GM12878 (cell line): ENCODE measurements at regions not wholly inside any gene's neighbourhood (a gene's known extent, or its start where the extent isn't known, plus 50 kb on each side); places are given as distances from the start of the nearest gene placed in this dataset.

Experiments
- ATAC-seq: fragments of 200-7000 bp; cut with Tn5 transposase; 3 replicates; pipeline ENCODE4 v1.9.1; 2020; ENCODE audit warnings: mild to moderate bottlenecking, moderate library complexity
- BruUV-seq: library from RNA; stranded (reverse); fragments of 400-500 nt; replicated peaks from 2 replicates; lab custom pipeline; 2021; lab: Mats Ljungman, UMichigan
- CTCF ChIA-PET: fragments of 300-600 bp; sonication (Branson Sonifier 250); formaldehyde crosslinking; extraction: SDS; loops from one replicate; lab custom pipeline; 2021; ENCODE audit warnings: inconsistent platforms; lab: Yijun Ruan, JAX
- POLR2A ChIA-PET: fragments of 350-600 bp; formaldehyde crosslinking; extraction: SDS; loops from one replicate; lab custom pipeline; 2021; ENCODE audit warnings: inconsistent platforms; lab: Charles Lee
- RAD21 ChIA-PET: fragments of 300-600 bp; sonication (Branson Sonifier 250); formaldehyde crosslinking; loops from one replicate; lab custom pipeline; 2023; ENCODE audit warnings: antibody characterized with exemption; ENCODE audit not compliant: unreplicated experiment; lab: Charles Lee
- SMC1A ChIA-PET: fragments of 300-600 bp; sonication (Branson Sonifier 250); formaldehyde crosslinking; loops from one replicate; lab custom pipeline; 2023; ENCODE audit not compliant: unreplicated experiment, uncharacterized antibody; lab: Charles Lee
- DNase-seq: peaks from one replicate; pipeline ENCODE4 v3.0.0-alpha.2; 2011; ENCODE audit warnings: low read depth, low spot score
- FAIRE-seq: peaks from 3 replicates; lab custom pipeline; 2011; peaks lifted over from hg19 to GRCh38; lab: Jason Lieb, UNC
- H2AFZ ChIP-seq: 2 replicates; pipeline ENCODE4 v1.6.0; 2011; ENCODE audit warnings: low read depth, low read length, control low read depth; ENCODE audit not compliant: control insufficient read depth
- H3K27ac ChIP-seq: 2 replicates; pipeline ENCODE4 v1.5.1; 2011; ENCODE audit warnings: control low read depth; ENCODE audit not compliant: control insufficient read depth, insufficient read depth
- H3K27me3 ChIP-seq, 2 experiments: replicated peaks in 1 of 2; 2 replicates each; pipeline versions ENCODE4 v1.6.0 to v1.6.1; 2011; ENCODE audit warnings: low read length in 1 of 2; ENCODE audit not compliant: control insufficient read depth in 2 of 2, insufficient read depth in 2 of 2
- H3K36me3 ChIP-seq, 2 experiments: 2 replicates each; pipeline ENCODE4 v1.5.1; 2011; ENCODE audit warnings: low read length in 1 of 2; ENCODE audit not compliant: control insufficient read depth in 2 of 2, insufficient read depth in 2 of 2
- H3K4me1 ChIP-seq: 2 replicates; pipeline ENCODE4 v1.6.1; 2011; ENCODE audit warnings: mild to moderate bottlenecking, low read length, moderate library complexity, mixed read lengths; ENCODE audit not compliant: control insufficient read depth, insufficient read depth
- H3K4me2 ChIP-seq: 2 replicates; pipeline ENCODE4 v1.6.0; 2011; ENCODE audit warnings: control low read depth; ENCODE audit not compliant: control insufficient read depth, insufficient read depth
- H3K4me3 ChIP-seq: fragments of 200-600 bp; sonication (generic); 2 replicates; pipeline ENCODE4 v1.5.1; 2016
- H3K79me2 ChIP-seq: 2 replicates; pipeline ENCODE4 v1.6.0; 2011; ENCODE audit warnings: low read length; ENCODE audit not compliant: control insufficient read depth, insufficient read depth
- H3K9ac ChIP-seq: 2 replicates; pipeline ENCODE4 v1.8.0; 2011; ENCODE audit warnings: low read length, control low read depth, mixed read lengths; ENCODE audit not compliant: control insufficient read depth, insufficient read depth
- H3K9me3 ChIP-seq: replicated peaks from 3 replicates; pipeline ENCODE4 v1.5.1; 2011; ENCODE audit warnings: mild to moderate bottlenecking, low read length; ENCODE audit not compliant: control insufficient read depth, insufficient read depth
- H4K20me1 ChIP-seq: 2 replicates; pipeline ENCODE4 v1.6.0; 2011; ENCODE audit not compliant: control insufficient read depth, insufficient read depth
- FOS ChIP-seq: IDR thresholded peaks from 3 replicates; pipeline ENCODE4 v1.6.1; 2011; ENCODE audit warnings: borderline replicate concordance; ENCODE audit not compliant: insufficient read length; ENCODE audit errors: extremely low read depth
- HDGF ChIP-seq: fragments of 450-650 bp; IDR thresholded peaks from 2 replicates; pipeline ENCODE4 v1.6.1; 2016; ENCODE audit warnings: antibody characterized with exemption
- MTA3 ChIP-seq: IDR thresholded peaks from 2 replicates; pipeline ENCODE4 v1.6.1; 2012; ENCODE audit warnings: low read length, inconsistent platforms, borderline replicate concordance
- NR2C2 ChIP-seq: IDR thresholded peaks from 2 replicates; pipeline ENCODE4 v1.6.1; 2011; ENCODE audit warnings: borderline replicate concordance, low read depth; ENCODE audit not compliant: control insufficient read depth, insufficient read length
- PAX5 ChIP-seq: IDR thresholded peaks from 2 replicates; pipeline ENCODE4 v1.6.1; 2011; ENCODE audit warnings: low read depth, low read length, borderline replicate concordance
- RAD51 ChIP-seq: fragments of 450-650 bp; IDR thresholded peaks from 2 replicates; pipeline ENCODE4 v1.6.1; 2016; ENCODE audit warnings: moderate library complexity, mild to moderate bottlenecking, inconsistent platforms
- RB1 ChIP-seq: fragments of 450-650 bp; formaldehyde crosslinking; IDR thresholded peaks from 2 replicates; pipeline ENCODE4 v1.6.1; 2017; ENCODE audit warnings: mild to moderate bottlenecking, borderline replicate concordance
- RBBP5 ChIP-seq: fragments of 200-600 bp; sonication (generic); conservative IDR thresholded peaks from 2 replicates; pipeline ENCODE4 v1.6.1; 2016
- SMARCA5 ChIP-seq: fragments of 450-650 bp; IDR thresholded peaks from 2 replicates; pipeline ENCODE4 v1.6.1; 2017; ENCODE audit warnings: mild to moderate bottlenecking
- SREBF1 ChIP-seq: IDR thresholded peaks from 2 replicates; pipeline ENCODE4 v1.6.1; 2012; ENCODE audit warnings: mild to moderate bottlenecking, low read length
- STAT3 ChIP-seq: IDR thresholded peaks from 2 replicates; pipeline ENCODE4 v1.6.1; 2011; ENCODE audit warnings: low read depth, low read length, improper control_type of control experiment
- ZNF622 ChIP-seq: fragments of 450-650 bp; IDR thresholded peaks from 2 replicates; pipeline ENCODE4 v1.6.1; 2017; ENCODE audit warnings: mild to moderate bottlenecking, inconsistent platforms
- WGBS: methylation state at CpG from one replicate; pipeline ENCODE4 v1.1.6; 2016; ENCODE audit warnings: low lambda C conversion rate; ENCODE audit not compliant: insufficient replicate concordance, insufficient coverage; ENCODE audit errors: missing lambda C conversion rate; 5-methylcytosine and 5-hydroxymethylcytosine counted together
- in situ Hi-C: fragments of 300-500 bp; cut with MboI; formaldehyde crosslinking; loops from 9 replicates; pipeline ENCODE4 v1.14.3; 2018; ENCODE audit warnings: mixed read lengths
- intact Hi-C: fragments of 100-400 bp; cut with micrococcal nuclease; formaldehyde crosslinking; loops from one replicate; pipeline ENCODE4 v1.14.2; 2022; ENCODE audit not compliant: unreplicated experiment
- TF ChIP-seq, protein P1 (sequence below): fragments of 450-650 bp; IDR thresholded peaks from 2 replicates; pipeline ENCODE4 v1.6.1; 2016; ENCODE audit warnings: mild to moderate bottlenecking

DNA sequence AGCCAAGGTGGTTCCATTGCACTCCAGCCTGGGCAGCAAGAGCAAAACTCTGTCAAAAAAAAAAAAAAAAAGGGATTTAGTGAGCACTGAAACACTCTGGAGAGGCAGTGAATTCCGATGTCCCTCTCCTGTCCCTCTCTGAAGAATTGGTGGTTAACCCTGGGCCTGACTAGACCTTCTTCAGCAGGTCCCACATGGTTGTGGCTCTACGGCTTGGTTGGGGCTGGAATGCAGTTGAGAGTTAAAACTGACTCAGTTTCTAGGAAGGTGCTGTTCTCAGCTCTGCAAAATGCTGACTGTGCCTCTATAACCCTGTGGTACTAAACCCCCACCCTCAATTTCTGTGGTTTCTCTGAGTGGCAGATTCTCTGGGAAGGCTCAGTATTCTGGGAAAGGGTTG is 173.3 kb downstream of the SEC16B start:
- in situ Hi-C loops (no loop called here), intact Hi-C loops (no loop called here)
- Histone ChIP-seq H3K4me2 (no peak overlapping the region), H3K9ac (no peak overlapping the region), H3K9me3 (no peaks in the 10 kb centered on the region; the same call in 2 of the 3 replicates), H3K27ac (no peak overlapping the region), H3K79me2 (no peaks in the 10 kb centered on the region), H4K20me1 (no peaks in the 10 kb centered on the region), H3K4me3 (no peak overlapping the region), H3K36me3 (no peaks in the 10 kb centered on the region), H3K4me1 (peaks cover 4% of the 10 kb centered on the region; the same call in 1 of the 2 replicates), H3K27me3 (no peaks in the 10 kb centered on the region), H2AFZ (no peak overlapping the region)
- RAD21 ChIA-PET: interaction anchor here (2.1 to 2.7 kb wide), 2 partner anchors 16 to 54 kb away, joined by 7 read pairs; no protein-coding TSS in a partner anchor
- TF ChIP-seq HDGF (no peak), RBBP5 (no peak), RB1 (no peak), PAX5 (no peak), SREBF1 (no peak), STAT3 (no peak), RAD51 (no peak), FOS (no peak), MTA3 (no peak), NR2C2 (no peak), SMARCA5 (no peak), ZNF622 (no peak)
- TF ChIP-seq, protein P1, sequence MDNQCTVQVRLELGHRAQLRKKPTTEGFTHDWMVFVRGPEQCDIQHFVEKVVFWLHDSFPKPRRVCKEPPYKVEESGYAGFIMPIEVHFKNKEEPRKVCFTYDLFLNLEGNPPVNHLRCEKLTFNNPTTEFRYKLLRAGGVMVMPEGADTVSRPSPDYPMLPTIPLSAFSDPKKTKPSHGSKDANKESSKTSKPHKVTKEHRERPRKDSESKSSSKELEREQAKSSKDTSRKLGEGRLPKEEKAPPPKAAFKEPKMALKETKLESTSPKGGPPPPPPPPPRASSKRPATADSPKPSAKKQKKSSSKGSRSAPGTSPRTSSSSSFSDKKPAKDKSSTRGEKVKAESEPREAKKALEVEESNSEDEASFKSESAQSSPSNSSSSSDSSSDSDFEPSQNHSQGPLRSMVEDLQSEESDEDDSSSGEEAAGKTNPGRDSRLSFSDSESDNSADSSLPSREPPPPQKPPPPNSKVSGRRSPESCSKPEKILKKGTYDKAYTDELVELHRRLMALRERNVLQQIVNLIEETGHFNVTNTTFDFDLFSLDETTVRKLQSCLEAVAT: no peak
- CTCF ChIA-PET: interaction anchor here (1.1 to 2.5 kb wide), 2 partner anchors 16 to 148 kb away, joined by 3 to 11 read pairs; no protein-coding TSS in a partner anchor
- POLR2A ChIA-PET: no interaction called here
- FAIRE-seq (no peak), ATAC-seq (no peak), DNase-seq (no peak)
- BruUV-seq: no TSS peak
- 11% methylated on average over 2 of the region's 2 CpGs for WGBS
- SMC1A ChIA-PET: interaction anchor here (0.8 to 2.2 kb wide), 4 partner anchors 12 to 249 kb away, joined by 3 to 8 read pairs (median 3); no protein-coding TSS in a partner anchor
